Skeletal muscle cell (primary cell): ENCODE measurements at regions not wholly inside any gene's neighbourhood (a gene's known extent, or its start where the extent isn't known, plus 50 kb on each side); places are given as distances from the start of the nearest gene placed in this dataset.

Experiments
- DNase-seq: peaks from one replicate; pipeline ENCODE4 v3.0.0-alpha.2; 2010; ENCODE audit warnings: low read depth
- H3K4me3 ChIP-seq: 2 replicates; pipeline ENCODE4 v1.5.1; 2011; ENCODE audit warnings: low read depth, mild to moderate bottlenecking, control low read depth, low read length, moderate library complexity

GRCh38 chr2:16615687-16616615, 49.7 kb downstream of the CYRIA start:
- H3K4me3 ChIP-seq: no peak overlapping the region
- no peak for DNase-seq

GRCh38 chr2:16615246-16615645, 50.4 kb downstream of the CYRIA start:
- DNase-seq: no peak
- H3K4me3 ChIP-seq: no peak overlapping the region

GRCh38 chr2:16614314-16614860, 51.2 kb downstream of the CYRIA start:
- no peak overlapping the region for H3K4me3 ChIP-seq
- DNase-seq: no peak

GRCh38 chr2:16613539-16614011, 52.1 kb downstream of the CYRIA start:
- DNase-seq: no peak
- H3K4me3 ChIP-seq: no peak overlapping the region

- no peak for DNase-seq
Observed at GRCh38 chr2:16612490-16612889, 53.1 kb downstream of the CYRIA start.

GRCh38 chr2:16609786-16610185, 55.8 kb downstream of the CYRIA start:
- H3K4me3 ChIP-seq: no peak overlapping the region
- no peak for DNase-seq

More at GRCh38 chr2:16612490-16612889, 53.1 kb downstream of the CYRIA start:
- no peak overlapping the region for H3K4me3 ChIP-seq

GRCh38 chr2:16608661-16609643, 56.7 kb downstream of the CYRIA start:
- peak; percentile 32 for DNase-seq

DNA sequence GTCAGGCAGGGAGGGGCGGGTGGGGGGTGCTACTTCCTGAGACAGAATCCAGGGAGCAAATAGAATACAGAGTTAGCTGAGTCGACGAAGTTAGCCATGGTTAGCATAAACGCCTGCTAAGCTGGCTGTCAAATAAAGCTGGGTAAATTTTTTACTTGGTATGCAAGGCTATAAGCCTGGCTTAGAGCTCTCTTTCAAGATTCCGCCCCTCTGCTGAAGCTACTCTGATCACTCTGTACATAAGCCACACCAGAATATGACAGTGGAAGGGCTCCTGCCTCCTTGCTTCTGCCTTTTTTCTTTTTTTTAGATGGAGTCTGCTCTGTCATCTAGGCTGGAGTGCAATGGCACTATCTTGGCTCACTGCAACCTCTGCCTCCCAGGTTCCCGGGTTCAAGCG, 58.3 kb downstream of the CYRIA start:
- no peak for DNase-seq

More at GRCh38 chr2:16608661-16609643, 56.7 kb downstream of the CYRIA start:
- H3K4me3 ChIP-seq: peak overlapping the region; percentile 54

GRCh38 chr2:16604236-16604635, 61.4 kb downstream of the CYRIA start:
- H3K4me3 ChIP-seq: no peak overlapping the region
- DNase-seq: no peak

More for the DNA sequence above, 58.3 kb downstream of the CYRIA start:
- H3K4me3 ChIP-seq: no peak overlapping the region

DNA sequence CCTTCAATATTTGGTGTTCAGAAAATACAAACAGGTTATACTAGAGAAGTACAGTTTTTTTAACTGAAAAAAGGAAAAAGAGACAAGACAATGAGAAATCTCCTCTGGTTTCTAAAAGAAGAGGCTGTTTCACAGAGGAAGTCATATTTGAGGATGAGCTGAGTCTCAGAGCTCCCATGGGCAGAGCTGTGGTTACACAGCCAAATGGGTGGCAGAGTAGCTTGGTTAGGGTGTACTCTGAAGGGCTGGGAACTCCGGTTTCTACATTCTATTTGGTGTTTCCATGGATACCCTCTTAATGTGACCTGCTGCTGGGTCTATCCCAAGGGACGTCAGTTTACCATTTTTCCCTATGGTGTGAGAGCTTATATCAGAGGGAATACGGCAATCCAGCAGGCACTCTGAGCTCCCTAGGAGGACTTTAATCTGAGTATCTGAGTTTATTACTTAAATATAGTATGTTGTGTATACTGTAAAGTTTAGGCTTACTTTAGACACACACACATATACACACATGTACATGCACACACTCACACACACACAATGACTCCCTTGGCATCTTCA, 74.2 kb downstream of the CYRIA start:
- no peak overlapping the region for H3K4me3 ChIP-seq
- DNase-seq: no peak

GRCh38 chr2:16589465-16589864, 76.2 kb downstream of the CYRIA start:
- H3K4me3 ChIP-seq: no peak overlapping the region
- no peak for DNase-seq

DNA sequence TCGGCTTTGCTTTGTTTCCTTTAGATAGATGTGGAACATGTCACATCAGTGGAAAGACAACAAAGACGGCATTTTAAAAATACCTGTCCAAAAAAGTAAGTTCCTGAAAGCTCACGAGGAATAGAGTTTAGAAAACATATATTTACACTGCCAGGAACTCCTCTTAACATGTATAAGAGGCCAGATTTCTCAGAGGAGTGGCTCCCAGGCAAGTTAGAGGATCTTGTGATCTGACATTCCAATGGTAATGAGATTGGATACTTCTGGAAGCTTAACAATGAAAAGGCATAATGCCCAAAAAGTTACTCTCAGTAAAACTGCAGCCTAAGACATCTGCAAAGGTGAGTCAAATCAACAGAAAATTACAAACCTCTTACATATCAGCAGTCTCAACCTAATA, 77.1 kb downstream of the CYRIA start:
- H3K4me3 ChIP-seq: no peak overlapping the region
- DNase-seq: no peak

DNA sequence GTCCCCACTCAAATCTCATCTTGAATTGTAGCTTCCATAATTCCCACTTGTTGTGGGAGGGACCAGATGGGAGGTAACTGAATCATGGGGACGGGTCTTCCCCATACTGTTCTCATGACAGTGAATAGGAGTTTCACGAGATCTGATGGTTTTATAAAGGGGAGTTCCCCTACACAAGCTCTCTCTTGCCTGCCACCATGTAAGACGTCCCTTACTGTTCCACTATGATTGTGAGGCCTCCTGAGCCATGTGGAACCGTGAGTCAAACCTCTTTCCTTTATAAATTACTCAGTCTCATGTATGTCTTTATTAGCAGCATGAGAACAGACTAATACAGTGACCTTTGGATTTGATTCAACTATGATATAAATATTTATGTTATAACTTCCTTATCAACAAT, 78.0 kb downstream of the CYRIA start:
- H3K4me3 ChIP-seq: no peak overlapping the region

DNA sequence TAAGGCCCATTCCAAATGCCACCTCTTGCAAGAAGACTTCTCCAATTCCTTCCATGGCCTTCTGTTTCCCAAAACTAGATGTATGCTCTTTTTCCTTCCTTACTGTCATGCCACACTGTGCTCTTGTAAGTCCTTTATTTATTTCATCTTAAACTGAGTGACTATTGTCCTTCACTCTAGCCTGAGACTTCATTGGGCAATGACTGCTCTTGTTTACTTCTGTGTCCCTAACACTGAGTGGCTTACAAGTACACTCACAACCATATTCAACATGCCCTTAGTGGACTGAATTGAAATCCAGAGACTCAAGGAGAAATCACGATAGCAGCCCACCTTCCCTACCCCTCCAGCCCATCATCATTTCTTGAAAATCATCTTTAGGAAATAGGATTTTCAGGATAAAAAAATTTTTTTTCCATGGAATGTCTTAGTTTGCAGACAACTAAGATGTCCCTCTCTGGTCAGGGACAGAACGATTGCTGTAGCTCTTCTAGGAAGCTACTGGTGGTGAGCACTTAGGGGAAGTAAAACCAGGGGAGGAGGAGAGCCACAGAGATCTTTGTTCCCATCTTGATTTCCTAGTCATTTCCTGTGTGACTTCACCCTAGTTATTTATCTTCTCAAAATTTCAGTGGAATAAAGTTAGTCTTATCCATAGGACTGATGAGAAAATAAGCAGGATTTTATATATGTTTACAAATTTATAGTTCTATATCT, 80.7 kb downstream of the CYRIA start:
- no peak for DNase-seq
- no peak overlapping the region for H3K4me3 ChIP-seq

More for the DNA sequence above, 78.0 kb downstream of the CYRIA start:
- DNase-seq: no peak

- DNase-seq: no peak
- no peak overlapping the region for H3K4me3 ChIP-seq
Observed at GRCh38 chr2:16584084-16584483, 81.5 kb downstream of the CYRIA start.

- H3K4me3 ChIP-seq: no peak overlapping the region
- no peak for DNase-seq
Observed at GRCh38 chr2:16581241-16581640, 84.4 kb downstream of the CYRIA start.

DNA sequence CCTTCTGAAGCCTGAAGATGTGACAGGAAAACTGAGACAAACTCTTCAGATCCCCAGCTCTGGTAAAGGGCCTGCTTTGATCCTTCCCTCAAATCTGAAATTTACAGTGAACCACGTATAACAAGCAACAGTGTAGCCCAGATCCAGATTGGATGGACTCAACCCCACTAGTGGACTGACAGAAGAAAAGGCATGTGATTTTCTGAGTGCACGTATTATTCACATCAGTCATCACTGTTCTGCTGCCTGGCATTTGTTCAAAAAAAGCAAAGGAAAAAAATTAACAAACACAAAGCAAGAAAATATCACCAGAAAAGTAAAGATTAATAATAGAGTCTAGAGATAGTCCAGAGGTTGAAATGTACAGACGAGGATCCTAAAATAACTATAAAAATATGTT, 87.6 kb downstream of the CYRIA start:
- H3K4me3 ChIP-seq: no peak overlapping the region
- no peak for DNase-seq

- no peak overlapping the region for H3K4me3 ChIP-seq
- DNase-seq: no peak
Observed at GRCh38 chr2:16570516-16570915, 95.1 kb downstream of the CYRIA start.
